ENCODE measurements at regions not wholly inside any gene's neighbourhood (a gene's known extent, or its start where the extent isn't known, plus 50 kb on each side); places are given as distances from the start of the nearest gene placed in this dataset.

GRCh38 chr20:39646874-39647413 lies 684.8 kb downstream of the DHX35 start:
- DNase-seq (ENCODE audit: low spot score): no peak
- TF ChIP-seq, protein P1, sequence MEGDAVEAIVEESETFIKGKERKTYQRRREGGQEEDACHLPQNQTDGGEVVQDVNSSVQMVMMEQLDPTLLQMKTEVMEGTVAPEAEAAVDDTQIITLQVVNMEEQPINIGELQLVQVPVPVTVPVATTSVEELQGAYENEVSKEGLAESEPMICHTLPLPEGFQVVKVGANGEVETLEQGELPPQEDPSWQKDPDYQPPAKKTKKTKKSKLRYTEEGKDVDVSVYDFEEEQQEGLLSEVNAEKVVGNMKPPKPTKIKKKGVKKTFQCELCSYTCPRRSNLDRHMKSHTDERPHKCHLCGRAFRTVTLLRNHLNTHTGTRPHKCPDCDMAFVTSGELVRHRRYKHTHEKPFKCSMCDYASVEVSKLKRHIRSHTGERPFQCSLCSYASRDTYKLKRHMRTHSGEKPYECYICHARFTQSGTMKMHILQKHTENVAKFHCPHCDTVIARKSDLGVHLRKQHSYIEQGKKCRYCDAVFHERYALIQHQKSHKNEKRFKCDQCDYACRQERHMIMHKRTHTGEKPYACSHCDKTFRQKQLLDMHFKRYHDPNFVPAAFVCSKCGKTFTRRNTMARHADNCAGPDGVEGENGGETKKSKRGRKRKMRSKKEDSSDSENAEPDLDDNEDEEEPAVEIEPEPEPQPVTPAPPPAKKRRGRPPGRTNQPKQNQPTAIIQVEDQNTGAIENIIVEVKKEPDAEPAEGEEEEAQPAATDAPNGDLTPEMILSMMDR (IDR thresholded peaks at IDR 0.05; ENCODE audit: extremely low read depth, missing control alignments): no peak

- DNase-seq (ENCODE audit: low spot score): no peak
- TF ChIP-seq, protein P1 (IDR thresholded peaks at IDR 0.05; ENCODE audit: extremely low read depth, missing control alignments): no peak
Observed at GRCh38 chr20:39645131-39645530, 683.0 kb downstream of the DHX35 start.

DNA sequence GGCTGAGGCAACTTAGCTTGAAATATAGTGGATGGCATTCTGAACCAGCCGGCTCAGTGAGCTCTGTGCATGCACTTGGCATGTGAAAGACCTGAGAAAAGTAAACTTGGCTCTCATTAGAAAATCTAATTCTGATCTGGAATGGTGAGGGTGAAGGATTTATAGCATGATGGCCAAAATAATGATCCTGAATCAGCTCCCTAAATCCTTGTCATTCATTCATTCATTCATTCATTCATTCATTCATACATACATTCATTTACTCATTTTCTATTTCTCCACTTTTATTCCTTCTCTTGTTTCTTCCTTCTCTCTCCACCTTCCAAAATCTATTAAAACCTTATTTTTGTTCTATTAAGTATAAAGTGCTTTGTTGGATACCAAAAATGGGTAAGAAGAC lies 681.1 kb downstream of the DHX35 start:
- TF ChIP-seq, protein P1 (IDR thresholded peaks at IDR 0.05; ENCODE audit: extremely low read depth, missing control alignments): no peak
- DNase-seq (ENCODE audit: low spot score): no peak

DNA sequence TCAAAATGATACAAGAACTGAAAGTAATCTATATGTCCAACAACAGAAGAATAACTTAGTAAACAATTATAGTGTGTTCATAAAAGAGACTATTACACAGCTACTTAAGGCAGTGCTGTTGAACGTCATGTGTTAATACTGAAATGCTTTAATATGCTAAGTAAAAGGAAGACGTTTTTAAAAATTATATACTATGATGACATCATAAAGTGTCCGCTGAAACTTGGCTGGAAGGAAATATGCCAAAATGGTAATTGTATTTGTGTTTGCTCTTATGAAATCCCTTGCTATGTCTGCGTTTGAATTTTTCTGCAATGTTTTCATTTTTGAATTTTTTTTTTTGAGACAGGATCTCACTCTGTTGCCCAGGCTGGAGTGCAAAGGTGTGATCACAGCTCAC lies 679.3 kb downstream of the DHX35 start:
- TF ChIP-seq, protein P1 (IDR thresholded peaks at IDR 0.05; ENCODE audit: extremely low read depth, missing control alignments): no peak
- no peak for DNase-seq (ENCODE audit: low spot score)

DNA sequence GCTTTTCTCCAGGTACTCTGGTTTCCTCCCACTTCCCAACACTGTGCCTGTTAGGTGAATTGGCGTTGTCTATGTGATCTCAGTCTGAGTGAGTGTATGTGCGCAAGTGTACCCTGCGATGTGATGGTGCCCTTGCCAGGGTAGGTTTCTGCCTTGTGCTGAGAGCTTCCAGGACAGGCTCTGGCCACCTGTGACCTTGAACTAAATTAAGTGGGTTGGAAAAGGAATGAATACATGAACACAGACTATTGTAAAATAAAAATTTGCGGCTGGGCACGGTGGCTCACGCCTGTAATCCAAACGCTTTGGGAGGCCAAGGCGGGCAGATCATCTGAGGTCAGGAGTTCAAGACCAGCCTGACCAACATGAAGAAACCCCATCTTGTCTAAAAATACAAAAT lies 678.0 kb downstream of the DHX35 start:
- no peak for DNase-seq (ENCODE audit: low spot score)
- TF ChIP-seq, protein P1 (IDR thresholded peaks at IDR 0.05; ENCODE audit: extremely low read depth, missing control alignments): no peak

GRCh38 chr20:39638731-39639130 lies 676.6 kb downstream of the DHX35 start:
- no peak for DNase-seq (ENCODE audit: low spot score)
- TF ChIP-seq, protein P1 (IDR thresholded peaks at IDR 0.05; ENCODE audit: extremely low read depth, missing control alignments): no peak

GRCh38 chr20:39633689-39634088 lies 671.5 kb downstream of the DHX35 start:
- DNase-seq (ENCODE audit: low spot score): no peak
- TF ChIP-seq, protein P1 (IDR thresholded peaks at IDR 0.05; ENCODE audit: extremely low read depth, missing control alignments): no peak
